NCI-H2029 (cell line): ENCODE measurements at regions not wholly inside any gene's neighbourhood (a gene's known extent, or its start where the extent isn't known, plus 50 kb on each side); places are given as distances from the start of the nearest gene placed in this dataset.
"Not testable (repeated sequence)": the region's sequence is repeated elsewhere in the genome, so short reads cannot be mapped to it uniquely, and the experiment has no call there.

ENCODE experiments used
- DNase-seq: peaks from one replicate; lab custom pipeline; 2025; lab: John Stamatoyannopoulos, UW

DNA sequence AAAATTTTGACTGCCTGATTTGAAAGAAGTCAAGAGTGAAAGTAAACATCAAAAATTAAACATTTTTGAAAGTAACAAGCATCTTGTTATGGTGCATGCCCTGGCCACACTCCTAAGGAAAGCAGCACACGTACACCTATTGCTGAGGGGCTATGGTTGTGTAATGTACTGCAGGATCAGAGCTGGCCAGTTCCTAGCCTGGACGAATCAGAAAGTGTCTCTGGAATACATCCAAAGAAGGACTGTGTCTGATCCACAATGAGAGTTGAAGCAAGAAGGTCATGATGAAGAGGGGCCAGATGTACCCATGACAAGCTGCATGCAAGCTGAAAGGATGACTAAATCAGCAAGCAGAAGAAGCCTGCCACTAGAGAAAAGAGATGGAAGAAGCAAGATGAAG is 618.2 kb downstream of the TLE1 start:
- DNase-seq, result no peak

DNA sequence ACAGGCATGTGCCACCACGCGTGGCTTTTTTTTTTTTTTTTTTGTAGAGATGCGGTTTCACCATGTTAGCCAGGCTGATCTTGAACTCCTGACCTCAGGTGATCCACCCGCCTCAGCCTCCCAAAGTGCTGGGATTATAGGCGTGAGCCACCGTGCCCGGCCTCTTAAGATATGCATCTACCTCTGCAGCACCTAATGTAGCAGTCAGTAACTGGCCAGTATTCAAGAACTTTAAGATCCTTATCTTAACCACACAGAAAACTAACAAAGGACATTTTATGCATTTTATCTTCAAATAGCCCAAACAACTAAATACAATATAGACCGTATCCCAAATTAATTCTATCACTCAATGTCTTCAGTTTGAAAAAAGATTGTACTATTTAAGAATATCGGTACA is 618.7 kb downstream of the TLE1 start:
- no peak for DNase-seq

- no peak for DNase-seq
Observed at GRCh38 chr9:81069923-81070322, 619.4 kb downstream of the TLE1 start.

GRCh38 chr9:81069038-81069795 is 620.1 kb downstream of the TLE1 start:
- DNase-seq, result no peak

GRCh38 chr9:81062995-81063394 is 626.4 kb downstream of the TLE1 start:
- not testable (repeated sequence) for DNase-seq

DNA sequence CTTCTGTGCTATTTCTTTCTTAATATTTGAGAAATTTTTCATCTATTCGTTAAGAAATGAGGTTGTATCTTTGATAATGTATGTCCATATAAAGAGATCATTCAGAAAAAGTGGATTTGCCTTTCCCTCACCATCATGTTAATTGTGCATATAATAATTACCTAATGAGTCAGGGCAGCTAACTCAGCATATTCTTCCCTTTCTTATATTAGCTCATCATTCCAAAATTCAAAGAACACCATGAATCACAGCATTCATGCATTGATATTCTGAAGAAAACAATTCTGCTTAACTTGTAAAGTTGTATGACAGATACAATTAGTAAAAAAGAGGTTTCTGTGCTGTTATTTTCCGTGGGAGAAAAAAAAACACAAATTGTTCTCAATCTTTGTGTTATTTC is 630.6 kb downstream of the TLE1 start:
- DNase-seq, result no peak

DNA sequence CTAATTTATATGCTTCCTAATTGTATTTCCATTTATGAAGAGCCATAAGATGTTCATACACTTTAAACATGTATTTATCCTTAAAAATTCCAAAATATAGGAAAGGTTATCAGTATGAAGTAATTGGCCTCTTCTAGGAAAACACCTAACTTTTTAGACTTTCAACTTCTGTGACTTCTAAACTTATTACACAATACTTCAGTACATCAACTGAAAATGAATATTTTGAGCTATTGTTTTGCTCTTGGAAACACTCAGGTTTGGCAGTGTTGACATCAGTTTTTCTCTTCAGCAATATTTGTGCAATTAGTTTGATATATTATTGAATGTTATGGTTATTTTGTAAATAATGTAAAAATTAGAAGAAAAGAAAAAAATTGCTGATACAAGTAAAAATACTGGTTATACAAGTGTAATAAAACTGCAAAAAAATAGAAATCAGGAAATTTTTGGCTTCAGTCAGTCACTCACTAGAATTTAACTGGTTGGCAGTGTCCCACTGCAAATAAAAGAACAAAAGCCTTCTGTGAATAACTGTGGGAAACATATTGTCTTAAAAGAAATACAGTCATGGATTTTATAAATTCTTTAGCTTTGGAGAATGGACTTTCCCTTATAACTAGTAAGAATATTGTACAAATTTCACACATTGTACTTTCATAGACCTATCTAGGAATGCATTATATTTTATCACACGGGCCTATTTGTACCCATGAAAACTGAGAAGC is 635.9 kb downstream of the TLE1 start:
- DNase-seq, result no peak

DNA sequence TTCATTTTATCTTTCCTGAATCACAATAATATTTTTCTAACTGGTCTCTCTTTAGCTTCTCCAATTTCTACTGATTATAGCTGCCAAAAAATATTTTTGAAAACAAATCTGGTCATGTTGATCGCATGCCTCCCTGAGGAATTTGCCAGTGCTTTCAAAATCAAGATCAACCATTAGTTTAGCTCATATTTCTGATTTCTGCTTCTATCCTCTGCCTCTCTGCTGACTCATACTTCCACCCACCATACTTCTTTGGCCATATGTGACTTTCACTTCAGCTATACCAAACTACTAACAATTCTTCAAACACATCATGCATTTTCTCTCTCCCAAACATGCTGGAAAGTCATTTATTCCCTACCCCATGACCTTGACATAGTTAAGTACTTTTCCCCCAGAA is 636.5 kb downstream of the TLE1 start:
- DNase-seq, result no peak

DNA sequence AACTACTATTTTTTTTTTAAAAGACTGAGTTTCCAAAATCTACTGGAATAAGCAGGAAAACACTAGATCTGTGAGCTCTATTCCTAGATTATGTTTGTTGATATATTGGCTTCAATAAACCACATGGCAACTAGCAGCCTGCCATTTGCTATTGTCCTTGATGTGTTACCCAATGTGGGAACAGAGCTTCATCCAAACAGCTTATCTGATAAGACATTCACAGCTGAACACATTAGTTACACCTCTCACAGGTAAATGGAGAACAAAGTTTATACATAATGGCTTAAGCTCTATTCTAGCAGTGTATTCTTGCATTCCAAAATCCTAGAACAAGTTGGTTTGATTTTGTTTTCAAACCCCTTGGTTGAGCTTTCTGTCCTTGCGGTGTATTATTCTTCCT is 642.1 kb downstream of the TLE1 start:
- DNase-seq, result no peak

DNA sequence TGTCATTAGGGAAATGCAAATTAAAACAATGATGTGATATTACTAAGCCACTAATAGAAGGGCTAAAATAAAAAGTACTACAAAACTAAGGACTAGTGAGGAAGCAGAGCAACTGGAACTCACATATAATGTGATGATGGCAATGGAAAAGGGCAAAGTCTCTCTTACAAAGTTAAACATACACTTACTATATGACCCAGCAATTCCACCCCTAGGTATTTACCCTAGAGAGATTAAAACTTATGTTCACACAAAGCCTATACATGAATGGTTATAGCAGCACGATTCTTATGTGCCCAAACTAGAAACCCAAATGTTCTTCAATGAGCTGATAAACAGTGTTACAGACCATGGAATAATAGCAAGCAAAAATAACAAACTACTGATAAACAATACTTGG is 643.7 kb downstream of the TLE1 start:
- DNase-seq, result no peak

- no peak for DNase-seq
Observed at GRCh38 chr9:81037889-81038288, 651.5 kb downstream of the TLE1 start.

GRCh38 chr9:81035601-81036000 is 653.7 kb downstream of the TLE1 start:
- DNase-seq, result no peak

GRCh38 chr9:81035171-81035570 is 654.2 kb downstream of the TLE1 start:
- DNase-seq, result no peak

DNA sequence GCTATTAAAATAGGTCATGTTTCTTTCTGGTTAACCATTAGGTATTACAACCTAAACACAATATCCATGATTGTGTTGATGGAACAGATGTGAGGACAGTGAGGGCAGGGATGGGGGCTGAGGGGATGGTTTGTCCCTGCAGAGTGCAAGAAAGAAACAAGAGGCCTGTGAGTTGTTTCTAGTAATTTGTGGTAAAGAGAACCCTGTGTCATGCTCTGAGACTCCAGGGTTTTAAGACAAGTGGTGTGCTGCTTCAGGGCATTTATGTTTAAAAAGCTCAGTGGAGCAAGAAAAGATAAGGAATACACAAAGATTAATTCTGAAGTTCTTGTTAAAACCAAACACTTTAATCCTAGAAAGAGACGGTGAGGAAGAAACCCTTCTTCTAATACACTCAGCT is 656.5 kb downstream of the TLE1 start:
- DNase-seq, result no peak

DNA sequence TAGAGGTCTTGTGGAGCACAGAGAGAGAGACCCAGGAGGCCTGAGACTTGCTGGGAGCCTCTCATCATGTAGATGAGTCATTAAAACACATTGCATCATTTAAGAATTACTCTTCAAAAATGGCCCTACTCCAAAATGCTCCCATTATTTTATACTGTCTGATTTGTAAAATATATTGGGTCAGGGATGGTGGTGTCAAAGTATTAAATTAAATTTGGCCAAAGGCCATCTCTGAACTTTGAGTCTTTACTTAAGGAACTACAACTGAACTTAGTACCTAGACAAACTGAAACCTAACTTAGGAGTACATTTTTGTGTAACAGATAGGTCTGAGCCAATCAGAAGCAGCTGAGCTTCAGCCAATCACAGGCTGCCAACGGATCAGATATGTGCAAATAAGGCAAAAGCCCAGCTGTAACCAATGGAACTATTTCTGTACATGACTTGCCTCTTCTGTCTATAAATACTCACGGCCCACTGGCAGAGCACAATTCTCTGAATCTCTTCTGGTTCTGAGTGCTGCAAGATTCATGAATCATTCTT is 657.2 kb downstream of the TLE1 start:
- no peak for DNase-seq

- DNase-seq, result no peak
Observed at GRCh38 chr9:81031422-81032029, 657.8 kb downstream of the TLE1 start.

DNA sequence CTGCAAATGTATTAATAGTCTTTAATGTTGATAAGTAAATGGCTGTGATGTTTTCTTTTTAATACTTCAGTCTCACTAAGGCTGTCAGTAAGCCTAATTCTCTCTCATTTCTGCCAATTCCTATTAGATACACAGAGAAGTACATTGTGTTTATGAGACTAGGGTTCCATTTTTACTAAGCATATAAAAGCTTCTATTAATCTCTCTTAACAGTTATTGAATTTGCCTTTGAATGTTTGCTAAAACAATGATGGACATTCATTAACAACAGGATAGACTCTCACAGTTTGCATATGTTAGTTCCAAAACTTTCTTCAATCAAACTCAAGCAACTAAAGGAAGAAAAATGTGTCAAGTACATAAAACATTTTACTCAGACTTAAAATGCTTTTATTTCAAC is 659.3 kb downstream of the TLE1 start:
- no peak for DNase-seq

DNA sequence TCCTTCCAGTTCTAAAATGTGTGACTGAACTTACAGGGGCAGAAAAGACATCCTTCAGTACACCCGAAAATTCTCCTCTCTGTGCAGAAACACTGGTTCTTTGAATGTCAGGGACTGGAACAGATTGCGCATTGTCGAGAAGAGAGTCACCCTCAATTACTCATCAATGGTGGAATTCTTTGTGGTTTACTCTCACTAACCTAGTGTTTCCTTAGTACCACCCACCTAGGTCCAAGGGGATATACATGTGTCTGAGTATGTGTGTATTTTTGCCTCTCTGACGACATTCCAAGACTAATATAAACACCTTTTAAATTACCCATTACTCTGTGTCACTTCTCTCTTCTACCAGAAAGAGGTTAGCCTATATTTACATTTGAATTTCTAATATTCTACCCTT is 660.8 kb downstream of the TLE1 start:
- no peak for DNase-seq

- DNase-seq, result no peak
Observed at GRCh38 chr9:81022177-81022576, 667.2 kb downstream of the TLE1 start.

- not testable (repeated sequence) for DNase-seq
Observed at GRCh38 chr9:81014945-81015344, 674.4 kb downstream of the TLE1 start.

DNA sequence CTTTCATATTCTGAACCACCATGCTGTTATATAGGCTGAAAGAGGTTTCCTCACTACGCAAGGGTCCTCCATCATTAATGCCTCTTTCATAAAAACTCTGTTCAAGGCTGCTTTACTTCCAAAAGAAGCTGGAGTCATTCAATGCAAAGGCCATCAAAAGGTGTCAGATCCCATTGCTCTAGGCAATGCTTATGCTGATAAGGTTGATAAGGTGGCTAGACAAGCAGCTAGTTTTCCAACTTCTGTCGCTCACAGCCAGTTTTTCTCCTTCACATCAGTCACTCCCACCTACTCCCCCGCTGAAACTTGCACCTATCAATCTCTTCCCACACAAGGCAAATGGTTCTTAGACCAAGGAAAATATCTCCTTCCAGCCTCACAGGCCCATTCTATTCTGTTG is 676.2 kb downstream of the TLE1 start:
- not testable (repeated sequence) for DNase-seq

DNA sequence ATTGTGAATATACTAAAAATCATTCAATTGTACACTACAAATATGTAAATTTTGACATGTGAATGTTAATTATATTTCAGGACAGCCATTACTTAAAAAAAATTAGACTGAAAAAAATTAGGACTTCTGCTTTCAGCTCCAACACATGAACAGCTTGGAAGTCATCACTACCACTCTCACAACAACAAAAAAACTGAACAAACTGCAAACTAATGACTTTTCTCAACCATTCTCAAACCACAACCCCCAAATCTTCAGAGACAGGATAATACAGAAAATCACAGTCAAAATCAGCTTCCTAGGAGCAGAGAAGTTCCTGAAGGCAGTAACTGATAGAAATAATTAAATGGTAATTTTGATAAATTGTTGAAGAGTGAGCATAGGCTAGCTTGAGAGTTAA is 686.4 kb downstream of the TLE1 start:
- DNase-seq, result no peak

DNA sequence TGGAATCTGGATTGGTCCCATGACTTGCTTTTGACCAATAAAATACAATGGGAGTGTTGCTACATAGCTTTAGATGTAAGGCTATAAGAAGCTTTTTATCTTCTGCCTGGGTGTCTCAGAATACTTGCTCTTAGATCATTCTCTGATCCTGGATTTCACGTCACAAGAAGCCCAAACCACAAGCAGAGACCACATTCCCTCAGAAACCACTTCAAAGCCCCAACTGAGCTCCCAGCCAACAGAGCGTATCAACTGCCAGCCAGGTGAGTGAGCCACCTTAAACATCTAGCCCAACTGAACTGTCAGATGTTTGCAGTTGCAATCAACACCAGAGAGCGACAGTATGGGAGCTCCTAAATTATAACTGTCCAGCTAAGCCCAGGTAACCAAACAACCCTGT is 687.1 kb downstream of the TLE1 start:
- no peak for DNase-seq
